ENCODE measurements at regions not wholly inside any gene's neighbourhood (a gene's known extent, or its start where the extent isn't known, plus 50 kb on each side); places are given as distances from the start of the nearest gene placed in this dataset.
"Not testable (repeated sequence)": the region's sequence is repeated elsewhere in the genome, so short reads cannot be mapped to it uniquely, and the experiment has no call there.

DNA sequence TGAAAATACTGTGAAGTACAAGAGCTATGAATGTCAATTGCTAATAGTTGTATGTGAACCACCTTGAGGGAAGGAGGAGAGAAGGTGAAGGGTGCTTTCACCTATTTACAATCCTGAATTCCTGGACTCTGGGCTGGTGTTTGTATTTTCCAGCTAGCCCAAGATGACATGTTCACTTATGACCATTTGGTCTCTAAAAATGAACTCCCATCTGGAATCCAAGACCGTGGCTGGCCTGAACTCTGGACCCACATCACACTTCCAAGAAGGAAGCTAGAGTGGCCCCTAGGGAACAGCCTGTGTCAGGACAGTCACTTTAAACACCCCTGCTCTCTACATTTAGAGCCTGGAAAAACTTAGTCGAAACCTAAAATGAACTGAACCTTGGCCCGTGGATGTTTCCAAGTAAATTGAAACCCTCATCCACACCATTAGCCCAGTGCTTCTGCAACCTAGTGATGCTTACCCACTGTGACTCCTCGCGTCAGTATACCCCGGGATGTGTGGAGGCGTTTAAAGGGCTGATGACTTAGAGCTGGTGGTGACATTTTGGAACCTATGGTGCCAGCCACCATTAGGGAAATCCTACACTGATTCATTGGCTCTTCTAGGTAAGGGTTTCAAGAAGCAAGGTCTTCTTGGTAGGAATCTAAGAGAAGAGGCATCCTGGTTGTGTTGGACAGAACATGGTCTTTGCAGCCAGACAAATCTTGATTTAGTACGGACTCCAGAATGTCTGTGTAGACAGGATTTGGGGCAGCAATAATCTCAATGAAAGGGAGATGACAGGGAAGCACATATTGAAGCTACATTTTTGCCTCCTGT lies 171.5 kb upstream of the IRF2BP2 start:
- no peak overlapping the region for H3K27ac ChIP-seq (ENCODE audit: low read length)
- no peak overlapping the region for H3K9ac ChIP-seq (ENCODE audit: low read length)
- no peaks in the 10 kb centered on the region for H3K4me1 ChIP-seq (ENCODE audit: control insufficient read depth, low read depth, low read length)
- no peaks in the 10 kb centered on the region for H3K9me3 ChIP-seq (ENCODE audit: control insufficient read depth, low read depth, low read length)
- no peak overlapping the region for H3K4me3 ChIP-seq (ENCODE audit: low read length)
- no peaks in the 10 kb centered on the region for H3K27me3 ChIP-seq (ENCODE audit: control insufficient read depth, insufficient read depth, low read length)
- no peaks in the 10 kb centered on the region for H3K36me3 ChIP-seq (ENCODE audit: control insufficient read depth, low read depth, low read length)

DNA sequence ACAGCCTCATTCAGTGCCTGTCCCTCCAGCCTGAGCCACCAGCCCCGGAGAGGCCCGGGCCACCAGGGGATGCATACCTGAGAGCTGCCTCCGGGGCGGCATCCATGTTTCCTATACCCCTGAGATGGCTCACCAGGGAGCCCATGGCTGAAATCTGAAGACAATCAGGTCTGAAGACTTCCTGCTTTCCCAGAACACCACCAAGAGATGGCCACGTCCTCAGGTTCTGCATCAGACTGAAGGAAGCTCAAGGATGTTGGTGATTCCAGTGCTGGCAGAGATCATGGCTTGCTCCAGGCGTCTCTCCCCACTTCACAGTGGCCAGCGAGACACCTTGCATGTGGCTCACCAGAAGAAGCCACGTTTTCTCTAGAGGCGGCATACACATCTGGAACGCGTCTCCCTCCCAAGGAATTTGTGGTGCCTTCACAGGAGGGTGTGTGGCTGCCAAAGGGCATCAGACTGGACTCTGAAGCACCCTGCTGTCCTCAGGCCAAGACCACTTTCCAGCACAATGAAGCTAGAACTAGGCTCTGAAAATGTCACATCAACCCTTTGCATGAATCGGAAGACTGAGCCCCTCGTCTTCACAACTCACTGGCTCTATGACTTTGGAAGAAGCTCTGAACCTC lies 170.7 kb upstream of the IRF2BP2 start:
- Histone ChIP-seq H3K27ac (ENCODE audit: low read length) (no peak overlapping the region), H3K9ac (ENCODE audit: low read length) (no peak overlapping the region), H3K36me3 (ENCODE audit: control insufficient read depth, low read depth, low read length) (no peaks in the 10 kb centered on the region), H3K4me1 (ENCODE audit: control insufficient read depth, low read depth, low read length) (no peaks in the 10 kb centered on the region), H3K27me3 (ENCODE audit: control insufficient read depth, insufficient read depth, low read length) (no peaks in the 10 kb centered on the region), H3K9me3 (ENCODE audit: control insufficient read depth, low read depth, low read length) (no peaks in the 10 kb centered on the region), H3K4me3 (ENCODE audit: low read length) (no peak overlapping the region)

DNA sequence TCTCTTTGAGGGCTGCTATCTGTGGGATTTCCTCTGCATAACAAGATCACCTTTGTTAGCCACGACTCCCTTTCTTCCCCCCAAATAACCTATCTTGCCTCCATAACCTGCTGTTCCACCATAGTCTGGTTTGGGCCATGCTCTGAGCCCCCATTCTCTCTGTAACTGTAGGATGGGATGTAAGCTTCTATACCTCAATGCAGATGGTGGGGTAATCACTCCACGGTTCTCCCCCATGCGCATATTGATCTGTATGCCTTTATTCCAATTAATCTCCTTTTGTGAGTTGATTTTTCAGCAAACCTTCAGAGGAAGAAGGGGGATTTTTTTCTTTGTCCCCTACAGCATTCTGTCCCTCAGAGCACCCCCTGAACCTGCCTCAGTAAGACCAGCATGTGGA lies 170.1 kb upstream of the IRF2BP2 start:
- Histone ChIP-seq H3K36me3 (ENCODE audit: control insufficient read depth, low read depth, low read length) (no peaks in the 10 kb centered on the region), H3K9me3 (ENCODE audit: control insufficient read depth, low read depth, low read length) (no peaks in the 10 kb centered on the region), H3K4me1 (ENCODE audit: control insufficient read depth, low read depth, low read length) (no peaks in the 10 kb centered on the region), H3K27me3 (ENCODE audit: control insufficient read depth, insufficient read depth, low read length) (no peaks in the 10 kb centered on the region), H3K9ac (ENCODE audit: low read length) (no peak overlapping the region), H3K27ac (ENCODE audit: low read length) (no peak overlapping the region), H3K4me3 (ENCODE audit: low read length) (no peak overlapping the region)

DNA sequence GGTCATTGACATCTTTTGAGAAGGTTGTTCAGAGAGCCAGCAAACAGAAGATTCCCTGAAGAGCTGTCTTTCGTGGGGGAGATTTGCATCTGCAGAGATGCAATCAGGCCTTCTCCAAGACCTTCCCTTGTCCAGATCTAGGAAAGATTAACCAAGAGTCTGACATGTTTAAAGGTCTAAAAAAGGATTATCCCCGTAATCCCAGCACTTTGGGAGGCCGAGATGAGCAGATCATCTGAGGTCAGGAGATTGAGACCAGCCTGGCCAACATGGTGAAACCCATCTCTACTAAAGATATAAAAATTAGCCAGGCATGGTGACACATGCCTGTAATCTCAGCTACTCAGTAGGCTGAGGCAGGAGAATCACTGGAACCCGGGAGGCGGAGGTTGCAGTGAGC lies 169.6 kb upstream of the IRF2BP2 start:
- not testable (repeated sequence) for H3K36me3 ChIP-seq (ENCODE audit: control insufficient read depth, low read depth, low read length); H3K9ac ChIP-seq (ENCODE audit: low read length); H3K4me3 ChIP-seq (ENCODE audit: low read length); H3K27ac ChIP-seq (ENCODE audit: low read length); H3K27me3 ChIP-seq (ENCODE audit: control insufficient read depth, insufficient read depth, low read length); H3K9me3 ChIP-seq (ENCODE audit: control insufficient read depth, low read depth, low read length); H3K4me1 ChIP-seq (ENCODE audit: control insufficient read depth, low read depth, low read length)

DNA sequence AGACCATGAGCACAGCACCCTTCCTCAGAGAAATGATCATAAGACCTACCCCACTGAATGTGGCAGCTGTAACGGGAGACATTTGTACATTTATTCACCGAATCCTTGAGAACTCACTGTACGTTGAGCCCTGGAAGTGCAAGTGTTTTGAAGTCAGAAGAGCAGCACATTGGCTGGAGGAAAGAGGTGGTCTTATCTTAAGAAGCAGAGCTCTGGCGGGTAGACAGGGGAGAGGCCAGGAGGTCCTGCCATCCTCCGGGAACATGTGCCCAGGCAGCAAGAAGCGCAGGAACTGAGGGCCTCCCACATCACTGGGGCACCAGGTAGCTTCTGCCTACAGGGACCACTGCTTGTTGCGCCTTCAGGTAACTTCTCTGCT lies 169.2 kb upstream of the IRF2BP2 start:
- Histone ChIP-seq H3K9me3 (ENCODE audit: control insufficient read depth, low read depth, low read length) (no peaks in the 10 kb centered on the region), H3K27ac (ENCODE audit: low read length) (no peak overlapping the region), H3K4me3 (ENCODE audit: low read length) (no peak overlapping the region), H3K9ac (ENCODE audit: low read length) (no peak overlapping the region), H3K4me1 (ENCODE audit: control insufficient read depth, low read depth, low read length) (no peaks in the 10 kb centered on the region), H3K36me3 (ENCODE audit: control insufficient read depth, low read depth, low read length) (no peaks in the 10 kb centered on the region), H3K27me3 (ENCODE audit: control insufficient read depth, insufficient read depth, low read length) (no peaks in the 10 kb centered on the region)

DNA sequence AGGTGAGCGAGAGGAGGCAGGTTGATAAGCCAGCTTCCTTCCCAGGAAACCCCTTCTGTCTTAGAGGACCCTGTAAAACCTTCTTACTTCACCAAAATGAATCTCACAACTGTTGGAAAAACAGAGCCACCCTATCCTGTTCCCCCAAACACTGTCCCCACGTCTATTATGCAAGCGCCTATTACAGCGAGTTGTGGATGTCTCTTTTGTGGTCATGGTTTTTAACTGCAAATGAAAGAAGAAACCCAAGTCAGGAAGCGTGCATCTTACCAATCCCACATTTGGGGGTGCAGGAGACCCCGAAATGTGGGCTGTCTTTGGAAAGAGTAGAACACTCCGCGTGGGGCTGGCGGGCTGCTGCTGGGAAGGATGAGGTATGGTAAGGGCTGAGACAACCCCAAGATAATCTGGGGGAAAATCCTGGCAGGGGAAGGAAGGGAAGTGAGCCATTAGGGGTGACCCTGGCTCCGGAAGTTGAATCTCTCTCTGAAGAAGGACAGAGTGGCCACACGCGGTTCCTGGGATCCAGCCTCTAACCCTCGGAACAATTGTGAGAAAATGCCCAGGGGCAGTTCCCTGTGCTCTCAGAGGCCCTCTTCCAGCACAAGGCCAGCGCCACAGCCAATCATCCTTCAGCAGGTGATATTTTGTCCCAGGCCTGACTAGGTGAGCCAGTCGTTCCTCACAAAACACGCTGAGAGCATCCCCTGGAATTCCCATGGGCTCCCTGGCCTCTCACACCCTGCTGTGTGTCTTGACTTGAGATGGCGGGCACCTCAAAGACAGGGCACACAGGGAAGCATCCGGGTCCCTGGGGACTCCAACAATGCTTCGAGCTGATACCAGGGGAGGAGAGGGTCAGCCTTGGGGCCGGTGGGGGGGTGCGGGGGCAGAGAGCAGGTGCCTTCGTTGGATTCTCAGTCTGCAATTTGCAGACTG lies 168.5 kb upstream of the IRF2BP2 start:
- Histone ChIP-seq H3K4me1 (ENCODE audit: control insufficient read depth, low read depth, low read length) (no peaks in the 10 kb centered on the region), H3K36me3 (ENCODE audit: control insufficient read depth, low read depth, low read length) (no peaks in the 10 kb centered on the region), H3K9ac (ENCODE audit: low read length) (no peak overlapping the region), H3K9me3 (ENCODE audit: control insufficient read depth, low read depth, low read length) (no peaks in the 10 kb centered on the region), H3K4me3 (ENCODE audit: low read length) (no peak overlapping the region), H3K27me3 (ENCODE audit: control insufficient read depth, insufficient read depth, low read length) (no peaks in the 10 kb centered on the region), H3K27ac (ENCODE audit: low read length) (no peak overlapping the region)

DNA sequence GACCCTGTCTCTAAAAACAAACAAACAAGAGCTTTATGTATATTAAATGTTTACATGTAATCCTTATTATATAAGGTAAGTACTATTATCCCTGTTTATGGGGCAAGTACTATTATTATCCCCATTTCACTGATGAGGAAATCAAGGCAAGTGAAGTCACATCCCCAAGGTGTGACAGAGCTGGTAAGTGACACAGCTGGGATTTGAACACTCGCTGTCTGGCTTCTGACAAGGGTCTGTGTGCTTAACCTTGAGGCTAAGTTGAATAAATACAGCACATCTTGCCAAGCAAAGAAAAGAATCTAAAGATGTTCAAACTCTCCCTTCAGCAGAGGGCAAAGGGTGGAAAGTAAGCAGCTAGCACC lies 167.9 kb upstream of the IRF2BP2 start:
- no peaks in the 10 kb centered on the region for H3K36me3 ChIP-seq (ENCODE audit: control insufficient read depth, low read depth, low read length)
- no peak overlapping the region for H3K27ac ChIP-seq (ENCODE audit: low read length)
- H3K9ac ChIP-seq (ENCODE audit: low read length) = no peak overlapping the region
- H3K4me3 ChIP-seq (ENCODE audit: low read length) = no peak overlapping the region
- H3K27me3 ChIP-seq (ENCODE audit: control insufficient read depth, insufficient read depth, low read length) = no peaks in the 10 kb centered on the region
- H3K4me1 ChIP-seq (ENCODE audit: control insufficient read depth, low read depth, low read length) = no peaks in the 10 kb centered on the region
- no peaks in the 10 kb centered on the region for H3K9me3 ChIP-seq (ENCODE audit: control insufficient read depth, low read depth, low read length)

DNA sequence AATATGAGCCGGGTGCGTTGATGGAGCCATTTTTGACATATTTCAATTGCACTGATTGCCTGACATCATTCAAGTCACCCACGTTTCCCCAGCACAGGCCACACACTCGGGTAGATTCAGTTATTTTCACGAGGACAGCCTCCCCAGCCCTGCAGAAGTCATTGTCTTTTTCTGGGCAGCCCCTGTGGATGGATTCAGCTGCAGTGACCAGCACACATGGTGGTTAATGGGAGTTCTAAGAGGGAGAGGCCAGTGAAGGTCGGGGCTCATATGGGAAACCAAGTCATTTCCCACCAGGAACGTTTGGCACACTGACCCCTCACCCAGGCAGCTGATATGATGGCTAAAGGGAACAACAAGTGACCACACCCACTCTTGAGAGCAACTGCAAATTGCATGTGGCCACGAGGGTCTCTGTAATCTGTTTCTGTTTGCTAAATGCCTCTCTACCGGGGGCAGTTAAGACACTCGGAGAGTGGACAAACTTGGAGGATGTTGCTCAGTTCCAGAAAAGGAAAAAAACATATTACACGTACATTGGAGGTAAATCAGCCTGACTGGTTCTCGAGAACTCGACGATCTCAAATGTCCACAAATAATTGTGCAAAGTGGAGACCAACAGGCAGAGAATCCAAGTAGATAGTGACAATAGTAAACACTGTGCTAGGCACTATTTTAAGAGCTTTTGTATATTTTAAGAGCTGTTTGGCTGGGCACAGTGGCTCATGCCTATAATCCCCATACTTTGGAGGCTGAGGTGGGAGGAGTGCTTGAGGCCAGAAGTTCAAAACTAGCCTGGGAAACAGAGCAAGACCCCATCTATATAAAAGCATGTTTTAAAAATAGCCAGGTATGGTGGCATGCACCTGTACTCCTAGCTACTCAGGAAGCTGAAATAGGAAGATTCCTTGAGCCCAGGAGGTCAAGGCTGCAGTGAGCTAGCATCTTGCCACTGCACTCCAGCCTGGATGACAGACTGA lies 167.2 kb upstream of the IRF2BP2 start:
- no peaks in the 10 kb centered on the region for H3K36me3 ChIP-seq (ENCODE audit: control insufficient read depth, low read depth, low read length)
- no peak overlapping the region for H3K27ac ChIP-seq (ENCODE audit: low read length)
- peaks cover 4% of the 10 kb centered on the region for H3K4me1 ChIP-seq (ENCODE audit: control insufficient read depth, low read depth, low read length)
- no peak overlapping the region for H3K9ac ChIP-seq (ENCODE audit: low read length)
- no peaks in the 10 kb centered on the region for H3K9me3 ChIP-seq (ENCODE audit: control insufficient read depth, low read depth, low read length)
- no peak overlapping the region for H3K4me3 ChIP-seq (ENCODE audit: low read length)
- H3K27me3 ChIP-seq (ENCODE audit: control insufficient read depth, insufficient read depth, low read length) = no peaks in the 10 kb centered on the region

DNA sequence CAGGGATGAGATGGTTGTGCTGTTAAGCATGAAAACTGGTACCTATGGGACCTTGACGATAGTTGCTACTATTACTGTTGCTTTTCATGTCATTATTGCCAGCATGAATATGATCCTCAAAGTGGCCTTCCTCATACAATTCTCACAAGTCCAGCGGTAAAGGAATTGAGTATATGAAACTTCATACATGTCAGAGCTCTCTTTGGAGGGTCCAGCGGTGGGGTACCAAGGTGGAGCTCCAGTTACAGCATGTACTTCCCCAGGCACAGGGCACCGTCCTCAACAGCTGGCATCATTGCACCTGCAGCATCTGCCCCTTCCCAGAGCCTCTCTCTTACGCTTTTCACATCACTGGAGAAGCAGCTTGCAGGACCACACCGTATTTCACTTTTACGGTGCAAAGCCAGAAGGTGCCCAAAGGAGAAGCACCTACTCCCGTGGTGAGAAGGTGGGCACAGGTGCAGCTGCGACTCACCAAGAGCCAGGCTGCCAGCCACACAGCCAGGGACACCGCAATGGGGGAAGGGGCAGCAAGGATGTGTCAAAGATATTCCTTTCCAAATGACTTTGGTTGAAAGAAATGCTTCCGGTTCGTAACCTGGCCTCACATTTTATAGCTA lies 166.4 kb upstream of the IRF2BP2 start:
- no peak overlapping the region for H3K9ac ChIP-seq (ENCODE audit: low read length)
- H3K9me3 ChIP-seq (ENCODE audit: control insufficient read depth, low read depth, low read length) = no peaks in the 10 kb centered on the region
- no peaks in the 10 kb centered on the region for H3K36me3 ChIP-seq (ENCODE audit: control insufficient read depth, low read depth, low read length)
- no peak overlapping the region for H3K4me3 ChIP-seq (ENCODE audit: low read length)
- no peak overlapping the region for H3K27ac ChIP-seq (ENCODE audit: low read length)
- H3K4me1 ChIP-seq (ENCODE audit: control insufficient read depth, low read depth, low read length) = peaks cover 11% of the 10 kb centered on the region
- H3K27me3 ChIP-seq (ENCODE audit: control insufficient read depth, insufficient read depth, low read length) = no peaks in the 10 kb centered on the region

DNA sequence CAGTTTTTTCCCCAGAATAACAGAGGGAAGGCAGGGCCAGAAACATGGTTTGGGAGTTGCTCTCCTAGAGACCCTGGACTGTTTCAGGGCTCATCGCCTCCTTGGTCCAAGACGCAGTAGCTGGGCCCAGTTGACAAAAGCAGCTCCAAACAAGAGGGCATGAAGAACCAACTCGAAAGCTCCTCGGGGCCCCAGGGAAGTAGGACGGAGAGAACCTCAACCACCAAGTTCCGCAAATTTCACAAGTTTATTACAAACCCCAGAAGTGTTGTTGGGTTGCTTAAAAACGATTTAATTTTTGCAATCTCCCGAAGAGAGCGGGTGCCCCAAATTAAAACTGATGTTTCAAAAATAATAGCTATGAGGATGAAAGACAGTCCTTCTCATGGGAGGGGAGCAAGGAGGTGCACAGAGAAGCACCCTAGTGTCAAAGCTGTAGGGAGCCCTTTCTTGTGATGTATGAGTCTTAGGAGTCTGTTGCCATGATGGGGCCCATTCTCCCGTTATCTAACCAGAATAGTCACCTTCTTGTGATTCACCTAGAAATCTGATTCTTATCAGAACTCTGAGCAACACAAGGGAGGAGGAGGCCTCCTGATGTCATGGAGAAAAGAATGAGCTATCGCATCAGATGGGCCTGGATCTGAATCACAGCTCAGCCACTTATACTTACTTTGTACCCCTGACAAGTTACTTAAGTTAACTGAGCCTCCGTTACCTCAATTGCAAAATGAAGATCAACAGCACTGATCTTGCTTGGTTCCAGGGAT lies 165.7 kb upstream of the IRF2BP2 start:
- no peak overlapping the region for H3K4me3 ChIP-seq (ENCODE audit: low read length)
- H3K9ac ChIP-seq (ENCODE audit: low read length) = no peak overlapping the region
- H3K36me3 ChIP-seq (ENCODE audit: control insufficient read depth, low read depth, low read length) = no peaks in the 10 kb centered on the region
- peaks cover 11% of the 10 kb centered on the region for H3K4me1 ChIP-seq (ENCODE audit: control insufficient read depth, low read depth, low read length)
- no peak overlapping the region for H3K27ac ChIP-seq (ENCODE audit: low read length)
- H3K9me3 ChIP-seq (ENCODE audit: control insufficient read depth, low read depth, low read length) = no peaks in the 10 kb centered on the region
- peaks cover 5% of the 10 kb centered on the region for H3K27me3 ChIP-seq (ENCODE audit: control insufficient read depth, insufficient read depth, low read length)

All from iPS-18a (cell line).